ENCODE measurements at regions not wholly inside any gene's neighbourhood (a gene's known extent, or its start where the extent isn't known, plus 50 kb on each side); places are given as distances from the start of the nearest gene placed in this dataset.

DNA sequence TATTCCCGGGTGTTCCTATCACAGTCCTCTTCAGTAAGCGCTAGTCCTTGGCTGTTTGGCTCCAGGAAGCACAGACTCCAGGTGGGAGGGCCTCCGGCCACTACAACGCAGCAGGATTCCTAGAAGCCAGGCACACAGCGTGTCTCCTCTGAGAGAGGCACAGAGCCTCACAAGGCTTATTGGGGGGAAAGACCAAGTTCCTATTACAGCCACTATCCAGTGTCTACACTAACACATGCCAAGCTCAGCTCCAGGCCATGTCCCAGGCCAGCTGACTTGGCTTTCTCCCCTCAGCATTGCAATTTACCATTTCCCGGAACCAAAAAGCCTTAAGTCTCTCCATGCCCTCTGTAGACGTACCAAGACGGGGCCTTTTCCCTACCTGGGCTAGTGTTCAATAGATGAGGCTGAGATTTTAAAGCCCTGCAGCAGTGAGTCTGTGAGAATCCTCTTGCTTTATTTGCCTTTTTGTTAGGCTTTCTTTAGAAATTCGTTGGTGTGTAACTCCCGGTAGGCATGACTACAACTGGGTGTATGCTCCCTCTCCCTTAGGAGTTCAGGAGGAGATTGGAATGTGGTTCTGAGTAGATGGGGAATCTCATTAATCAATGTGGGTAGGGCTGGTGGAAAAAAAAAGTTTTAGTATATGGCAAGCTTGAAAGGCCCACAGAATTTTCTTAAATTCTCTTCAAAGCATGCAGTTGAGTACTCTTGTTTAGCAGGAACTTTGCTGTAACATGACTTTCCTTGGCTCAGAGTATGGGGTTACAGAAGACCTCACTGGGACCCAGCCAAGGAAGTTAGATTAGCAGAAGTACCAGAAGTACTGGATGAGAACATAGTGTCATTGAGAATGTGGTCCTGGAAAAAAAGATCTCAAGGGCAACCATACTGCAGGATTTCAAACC, 84.3 kb upstream of the SLC1A3 start:
- TF ChIP-seq, protein P1, sequence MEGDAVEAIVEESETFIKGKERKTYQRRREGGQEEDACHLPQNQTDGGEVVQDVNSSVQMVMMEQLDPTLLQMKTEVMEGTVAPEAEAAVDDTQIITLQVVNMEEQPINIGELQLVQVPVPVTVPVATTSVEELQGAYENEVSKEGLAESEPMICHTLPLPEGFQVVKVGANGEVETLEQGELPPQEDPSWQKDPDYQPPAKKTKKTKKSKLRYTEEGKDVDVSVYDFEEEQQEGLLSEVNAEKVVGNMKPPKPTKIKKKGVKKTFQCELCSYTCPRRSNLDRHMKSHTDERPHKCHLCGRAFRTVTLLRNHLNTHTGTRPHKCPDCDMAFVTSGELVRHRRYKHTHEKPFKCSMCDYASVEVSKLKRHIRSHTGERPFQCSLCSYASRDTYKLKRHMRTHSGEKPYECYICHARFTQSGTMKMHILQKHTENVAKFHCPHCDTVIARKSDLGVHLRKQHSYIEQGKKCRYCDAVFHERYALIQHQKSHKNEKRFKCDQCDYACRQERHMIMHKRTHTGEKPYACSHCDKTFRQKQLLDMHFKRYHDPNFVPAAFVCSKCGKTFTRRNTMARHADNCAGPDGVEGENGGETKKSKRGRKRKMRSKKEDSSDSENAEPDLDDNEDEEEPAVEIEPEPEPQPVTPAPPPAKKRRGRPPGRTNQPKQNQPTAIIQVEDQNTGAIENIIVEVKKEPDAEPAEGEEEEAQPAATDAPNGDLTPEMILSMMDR (IDR thresholded peaks at IDR 0.05; ENCODE audit: insufficient read depth, low read depth, low read length) = no peak
- TF ChIP-seq EZH2 (IDR thresholded peaks at IDR 0.05; ENCODE audit: insufficient read depth, low read length) = no peak
